WTC11 (cell line): ENCODE measurements at regions not wholly inside any gene's neighbourhood (a gene's known extent, or its start where the extent isn't known, plus 50 kb on each side); places are given as distances from the start of the nearest gene placed in this dataset.

Source experiments
- NR2C2 ChIP-seq: sonication (generic); formaldehyde crosslinking; IDR thresholded peaks from 2 replicates; pipeline ENCODE4 v1.8.0; 2022; ENCODE audit warnings: mild to moderate bottlenecking, missing genetic modification reagents
- TF ChIP-seq, protein P1 (sequence below): fragments of 200-600 bp; IDR thresholded peaks from 2 replicates; pipeline ENCODE4 v1.8.0; 2022; ENCODE audit warnings: antibody characterized with exemption

DNA sequence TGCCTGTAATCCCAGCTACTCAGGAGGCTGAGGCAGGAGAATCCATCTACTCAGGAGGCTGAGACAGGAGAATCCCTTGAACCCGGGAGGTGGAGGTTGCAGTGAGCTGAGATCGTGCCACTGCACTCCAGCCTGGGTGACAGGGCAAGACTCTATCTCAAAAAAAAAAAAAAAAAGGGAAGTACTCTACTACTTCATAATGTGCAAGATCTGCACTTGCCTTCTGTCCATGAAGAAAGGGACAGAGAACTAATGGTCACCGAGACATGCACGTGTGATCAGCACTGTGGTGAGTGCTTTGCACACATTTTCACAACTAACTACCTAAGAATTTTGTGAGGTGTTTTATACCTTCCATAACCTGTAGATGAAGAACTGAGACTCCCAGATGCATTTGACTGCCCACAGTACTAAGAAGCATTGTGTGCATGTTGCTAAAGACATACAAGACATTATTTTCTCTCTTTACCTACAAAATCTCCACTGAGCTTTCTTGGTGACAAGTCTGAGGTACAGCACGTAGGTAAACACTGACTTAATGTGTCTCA, 784.8 kb upstream of the ID2 start:
- TF ChIP-seq, protein P1, sequence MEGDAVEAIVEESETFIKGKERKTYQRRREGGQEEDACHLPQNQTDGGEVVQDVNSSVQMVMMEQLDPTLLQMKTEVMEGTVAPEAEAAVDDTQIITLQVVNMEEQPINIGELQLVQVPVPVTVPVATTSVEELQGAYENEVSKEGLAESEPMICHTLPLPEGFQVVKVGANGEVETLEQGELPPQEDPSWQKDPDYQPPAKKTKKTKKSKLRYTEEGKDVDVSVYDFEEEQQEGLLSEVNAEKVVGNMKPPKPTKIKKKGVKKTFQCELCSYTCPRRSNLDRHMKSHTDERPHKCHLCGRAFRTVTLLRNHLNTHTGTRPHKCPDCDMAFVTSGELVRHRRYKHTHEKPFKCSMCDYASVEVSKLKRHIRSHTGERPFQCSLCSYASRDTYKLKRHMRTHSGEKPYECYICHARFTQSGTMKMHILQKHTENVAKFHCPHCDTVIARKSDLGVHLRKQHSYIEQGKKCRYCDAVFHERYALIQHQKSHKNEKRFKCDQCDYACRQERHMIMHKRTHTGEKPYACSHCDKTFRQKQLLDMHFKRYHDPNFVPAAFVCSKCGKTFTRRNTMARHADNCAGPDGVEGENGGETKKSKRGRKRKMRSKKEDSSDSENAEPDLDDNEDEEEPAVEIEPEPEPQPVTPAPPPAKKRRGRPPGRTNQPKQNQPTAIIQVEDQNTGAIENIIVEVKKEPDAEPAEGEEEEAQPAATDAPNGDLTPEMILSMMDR: no peak
- TF ChIP-seq NR2C2 (CRISPR knock-in tag): no peak
